Suprapubic skin (tissue), 4 donors: ENCODE measurements at regions not wholly inside any gene's neighbourhood (a gene's known extent, or its start where the extent isn't known, plus 50 kb on each side); places are given as distances from the start of the nearest gene placed in this dataset.

Experiments used
- EP300 ChIP-seq: sonication (generic); formaldehyde crosslinking; IDR thresholded peaks from one replicate; pipeline ENCODE4 v1.6.1; 2017; ENCODE audit warnings: antibody characterized with exemption
- POLR2A ChIP-seq, 2 donors: fragments of 450-650 bp; IDR thresholded peaks; one replicate each; pipeline ENCODE4 v1.6.1; 2017; ENCODE audit warnings: antibody characterized with exemption in 2 of 2, mild to moderate bottlenecking in 2 of 2, moderate library complexity in 2 of 2
- POLR2AphosphoS5 ChIP-seq, 3 donors: sonication (generic); formaldehyde crosslinking; IDR thresholded peaks; one replicate each; pipeline ENCODE4 v1.6.1; 2017; ENCODE audit warnings: antibody characterized with exemption in 3 of 3
- TF ChIP-seq, protein P1 (sequence below), 2 donors: fragments of 200-600 bp in 1 of 2; fragments of 450-650 bp in 1 of 2; sonication (generic) in 1 of 2; IDR thresholded peaks; one replicate each; pipeline ENCODE4 v1.5.1; 2016 to 2019; ENCODE audit warnings: antibody characterized with exemption in 2 of 2, mild to moderate bottlenecking in 1 of 2, moderate library complexity in 1 of 2

DNA sequence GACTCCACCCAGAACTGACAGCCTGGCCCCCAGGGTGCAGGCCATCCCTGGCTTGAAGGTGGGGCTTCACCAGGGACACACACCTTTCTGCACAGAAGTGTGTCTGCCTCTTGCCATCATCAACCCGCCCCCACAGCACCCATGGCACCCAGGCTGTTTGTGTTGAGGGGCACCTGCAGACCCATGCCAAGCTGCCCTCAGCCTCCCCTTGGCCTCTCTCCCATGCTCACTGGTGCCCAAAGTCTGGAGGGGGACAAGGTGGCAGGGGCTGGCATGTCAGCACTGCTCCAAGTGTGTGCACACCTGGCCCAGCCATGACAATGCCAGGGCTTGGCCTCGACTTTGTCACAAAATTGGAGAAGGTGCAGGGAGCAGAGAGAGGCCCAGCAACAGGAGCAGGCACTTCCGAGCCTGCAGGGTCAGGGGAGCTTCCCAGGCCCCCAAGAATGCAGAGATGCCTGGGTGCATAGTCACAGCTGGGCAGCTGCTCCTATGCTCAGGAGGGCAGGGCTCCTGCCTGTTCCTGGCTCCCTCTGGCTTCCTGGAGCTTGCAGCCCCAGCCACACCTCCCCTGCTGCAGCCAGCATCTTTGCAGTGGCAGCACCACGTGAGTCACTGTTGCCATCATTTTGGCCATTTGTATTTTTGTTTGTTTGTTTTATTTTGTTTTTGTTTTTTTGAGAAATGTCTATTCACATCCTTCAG is 280.6 kb upstream of the UBE2E3 start:
- TF ChIP-seq, protein P1, sequence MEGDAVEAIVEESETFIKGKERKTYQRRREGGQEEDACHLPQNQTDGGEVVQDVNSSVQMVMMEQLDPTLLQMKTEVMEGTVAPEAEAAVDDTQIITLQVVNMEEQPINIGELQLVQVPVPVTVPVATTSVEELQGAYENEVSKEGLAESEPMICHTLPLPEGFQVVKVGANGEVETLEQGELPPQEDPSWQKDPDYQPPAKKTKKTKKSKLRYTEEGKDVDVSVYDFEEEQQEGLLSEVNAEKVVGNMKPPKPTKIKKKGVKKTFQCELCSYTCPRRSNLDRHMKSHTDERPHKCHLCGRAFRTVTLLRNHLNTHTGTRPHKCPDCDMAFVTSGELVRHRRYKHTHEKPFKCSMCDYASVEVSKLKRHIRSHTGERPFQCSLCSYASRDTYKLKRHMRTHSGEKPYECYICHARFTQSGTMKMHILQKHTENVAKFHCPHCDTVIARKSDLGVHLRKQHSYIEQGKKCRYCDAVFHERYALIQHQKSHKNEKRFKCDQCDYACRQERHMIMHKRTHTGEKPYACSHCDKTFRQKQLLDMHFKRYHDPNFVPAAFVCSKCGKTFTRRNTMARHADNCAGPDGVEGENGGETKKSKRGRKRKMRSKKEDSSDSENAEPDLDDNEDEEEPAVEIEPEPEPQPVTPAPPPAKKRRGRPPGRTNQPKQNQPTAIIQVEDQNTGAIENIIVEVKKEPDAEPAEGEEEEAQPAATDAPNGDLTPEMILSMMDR (IDR thresholded peaks at IDR 0.05), result no peak
- no peak for TF ChIP-seq POLR2A (IDR thresholded peaks at IDR 0.05)
- no peak for TF ChIP-seq POLR2AphosphoS5 (IDR thresholded peaks at IDR 0.05)
- no peak for TF ChIP-seq EP300
